B cell (primary cell): ENCODE measurements at regions not wholly inside any gene's neighbourhood (a gene's known extent, or its start where the extent isn't known, plus 50 kb on each side); places are given as distances from the start of the nearest gene placed in this dataset.

ENCODE experiments used
- ATAC-seq: fragments of 200-7000 bp; cut with Tn5 transposase; one replicate; pipeline ENCODE4 v1.10.0; 2021; ENCODE audit warnings: low read depth, mild to moderate bottlenecking, moderate number of reproducible peaks, moderate library complexity
- CTCF ChIA-PET: fragments of 350-600 bp; sonication (Branson Sonifier 250); formaldehyde crosslinking; loops from one replicate; lab custom pipeline; 2021; ENCODE audit warnings: antibody characterized with exemption, inconsistent platforms; lab: Charles Lee
- POLR2A ChIA-PET: fragments of 350-600 bp; sonication (Branson Sonifier 250); formaldehyde crosslinking; loops from one replicate; lab custom pipeline; 2021; ENCODE audit warnings: antibody characterized with exemption; lab: Charles Lee
- DNase-seq: peaks from one replicate; pipeline ENCODE4 v3.0.0; 2013
- H2AFZ ChIP-seq: 2 replicates; pipeline ENCODE4 v1.6.1; 2012; ENCODE audit warnings: mild to moderate bottlenecking, low read depth, low read length; ENCODE audit not compliant: insufficient read depth, poor library complexity, severe bottlenecking
- H3K27ac ChIP-seq, 2 donors: 1 replicate in 1 of 2; 2 replicates in 1 of 2; pipeline ENCODE4 v1.5.1; 2012 to 2013; ENCODE audit warnings: low read length in 2 of 2, mild to moderate bottlenecking in 2 of 2, moderate library complexity in 1 of 2
- H3K27me3 ChIP-seq, 4 experiments: fragments of 200-600 bp in 1 of 4; sonication (generic) in 1 of 4; replicated peaks in 1 of 4; 1 replicate in 2 of 4; 2 replicates in 2 of 4; pipeline versions ENCODE4 v1.6.1 to v1.7.0; 2013 to 2016; ENCODE audit warnings: low read length in 3 of 4, mild to moderate bottlenecking in 2 of 4, mixed read lengths in 1 of 4, moderate library complexity in 1 of 4; ENCODE audit not compliant: insufficient read depth in 4 of 4, control insufficient read depth in 3 of 4; ENCODE audit errors: control extremely low read depth in 1 of 4
- H3K36me3 ChIP-seq, 2 experiments: replicated peaks in 1 of 2; 1 replicate in 1 of 2; 2 replicates in 1 of 2; pipeline versions ENCODE4 v1.6.1 to v1.7.1; 2013; ENCODE audit warnings: low read length in 1 of 2; ENCODE audit not compliant: insufficient read depth in 2 of 2, control insufficient read depth in 1 of 2; ENCODE audit errors: control extremely low read depth in 1 of 2, extremely low read depth in 1 of 2
- H3K4me1 ChIP-seq, 2 donors: fragments of 200-600 bp in 1 of 2; sonication (generic) in 1 of 2; 1 replicate in 1 of 2; 2 replicates in 1 of 2; pipeline versions ENCODE4 v1.5.1 to v1.6.1; 2013 to 2017; ENCODE audit warnings: low read length in 2 of 2; ENCODE audit not compliant: control insufficient read depth in 2 of 2, insufficient read depth in 2 of 2
- H3K4me2 ChIP-seq: replicated peaks from 2 replicates; pipeline ENCODE3; 2012; ENCODE audit warnings: mild to moderate bottlenecking, low read depth, low read length; ENCODE audit not compliant: poor library complexity, severe bottlenecking
- H3K4me3 ChIP-seq, 5 experiments: fragments of 200-600 bp in 1 of 5; sonication (generic) in 1 of 5; 1 replicate in 3 of 5; 2 replicates in 2 of 5; pipeline versions ENCODE4 v1.5.1 to v1.7.0; 2011 to 2016; ENCODE audit warnings: low read length in 4 of 5, mild to moderate bottlenecking in 4 of 5, low read depth in 2 of 5, control low read depth in 1 of 5, moderate library complexity in 1 of 5; ENCODE audit not compliant: insufficient read depth in 1 of 5; ENCODE audit errors: control extremely low read depth in 1 of 5, extremely low read depth in 1 of 5
- H3K79me2 ChIP-seq: fragments of 200-600 bp; sonication (generic); one replicate; pipeline ENCODE4 v1.6.0; 2016; ENCODE audit warnings: low read length; ENCODE audit not compliant: control insufficient read depth, insufficient read depth
- H3K9ac ChIP-seq: fragments of 200-600 bp; sonication (generic); 2 replicates; pipeline ENCODE4 v1.6.1; 2017; ENCODE audit warnings: mild to moderate bottlenecking, low read length, moderate library complexity
- H3K9me3 ChIP-seq, 3 donors: one replicate each; pipeline versions ENCODE4 v1.6.1 to v1.7.1; 2013; ENCODE audit warnings: low read length in 2 of 3; ENCODE audit not compliant: control insufficient read depth in 2 of 3, insufficient read depth in 1 of 3; ENCODE audit errors: control extremely low read depth in 1 of 3
- H4K20me1 ChIP-seq: 2 replicates; pipeline ENCODE4 v1.6.0; 2012; ENCODE audit warnings: mild to moderate bottlenecking, low read length; ENCODE audit not compliant: insufficient read depth, control insufficient read depth, poor library complexity, severe bottlenecking
- H3K27ac Mint-ChIP-seq: one replicate; pipeline ENCODE4 v1.8.0; 2021; ENCODE audit warnings: mixed read lengths
- H3K27me3 Mint-ChIP-seq: one replicate; pipeline ENCODE4 v1.8.0; 2021; ENCODE audit warnings: mixed read lengths
- H3K4me1 Mint-ChIP-seq: one replicate; pipeline ENCODE4 v1.8.0; 2021; ENCODE audit warnings: mixed read lengths
- H3K4me3 Mint-ChIP-seq: one replicate; pipeline ENCODE4 v1.8.0; 2021; ENCODE audit warnings: mixed read lengths
- H3K9me3 Mint-ChIP-seq: one replicate; pipeline ENCODE4 v1.8.0; 2022; ENCODE audit warnings: mixed read lengths; ENCODE audit not compliant: insufficient read depth
- CTCF ChIP-seq: fragments of 200-600 bp; IDR thresholded peaks from one replicate; pipeline ENCODE4 v1.8.0; 2022; ENCODE audit warnings: antibody characterized with exemption, mild to moderate bottlenecking
- EZH2 ChIP-seq: IDR thresholded peaks from 2 replicates; pipeline ENCODE4 v1.6.1; 2012; ENCODE audit warnings: borderline replicate concordance, low read depth, mild to moderate bottlenecking, moderate library complexity, low read length; ENCODE audit not compliant: insufficient read depth, poor library complexity, severe bottlenecking
- WGBS: methylation state at CpG from one replicate; pipeline ENCODE4 v1.1.5; 2013; ENCODE audit warnings: missing lambda C conversion rate; ENCODE audit not compliant: insufficient coverage; 5-methylcytosine and 5-hydroxymethylcytosine counted together
- intact Hi-C: fragments of 100-400 bp; cut with micrococcal nuclease; formaldehyde crosslinking; loops from one replicate; pipeline ENCODE4 v1.10.0; 2022

GRCh38 chr6:141321493-141322347 lies 811.0 kb upstream of the GJE1 start:
- Histone ChIP-seq H3K27me3 (no peaks in the 10 kb centered on the region), H3K9me3 (no peaks in the 10 kb centered on the region), H3K36me3 (no peaks in the 10 kb centered on the region), H3K9ac (no peak overlapping the region), H3K4me2 (no peak overlapping the region), H2AFZ (no peak overlapping the region), H4K20me1 (no peaks in the 10 kb centered on the region), H3K27ac (no peak overlapping the region), H3K4me3 (no peak overlapping the region), H3K4me1 (no peaks in the 10 kb centered on the region), H3K79me2 (no peaks in the 10 kb centered on the region)
- ChIA-PET CTCF (no interaction called here), POLR2A (no interaction called here)
- no peak overlapping the region for H3K27ac Mint-ChIP-seq
- WGBS: 100% methylated on average over 1 of the region's 5 CpGs
- DNase-seq (no peak), ATAC-seq (no peak)
- H3K9me3 Mint-ChIP-seq: no peaks in the 10 kb centered on the region
- intact Hi-C loops: no loop called here
- H3K4me1 Mint-ChIP-seq: no peaks in the 10 kb centered on the region
- peaks cover under 1% of the 10 kb centered on the region for H3K27me3 Mint-ChIP-seq
- TF ChIP-seq EZH2: no peak
- TF ChIP-seq CTCF: no peak
- no peak overlapping the region for H3K4me3 Mint-ChIP-seq

- Histone ChIP-seq H3K36me3 (no peaks in the 10 kb centered on the region), H3K9ac (no peak overlapping the region), H3K79me2 (no peaks in the 10 kb centered on the region), H3K9me3 (no peaks in the 10 kb centered on the region), H3K4me2 (no peak overlapping the region), H3K27me3 (no peaks in the 10 kb centered on the region), H4K20me1 (no peaks in the 10 kb centered on the region), H3K4me3 (no peak overlapping the region), H3K27ac (no peak overlapping the region), H3K4me1 (no peaks in the 10 kb centered on the region), H2AFZ (no peak overlapping the region)
- Mint-ChIP-seq H3K27me3 (peaks cover 3% of the 10 kb centered on the region), H3K27ac (no peak overlapping the region), H3K4me3 (no peak overlapping the region), H3K9me3 (no peaks in the 10 kb centered on the region), H3K4me1 (no peaks in the 10 kb centered on the region)
- WGBS: no CpG with 5 or more reads among the region's 5 CpGs
- DNase-seq: no peak
- ChIA-PET POLR2A (no interaction called here), CTCF (no interaction called here)
- ATAC-seq: no peak
- intact Hi-C loops: no loop called here
- TF ChIP-seq EZH2: no peak
- TF ChIP-seq CTCF: no peak
These were observed 816.5 kb upstream of the GJE1 start for GRCh38 chr6:141316236-141316635.
